Endothelial cell of umbilical vein (primary cell): ENCODE measurements at regions not wholly inside any gene's neighbourhood (a gene's known extent, or its start where the extent isn't known, plus 50 kb on each side); places are given as distances from the start of the nearest gene placed in this dataset.

Experiments used
- BruUV-seq: library from RNA; stranded (reverse); fragments of 400-500 nt; replicated peaks from 2 replicates; lab custom pipeline; 2021; lab: Mats Ljungman, UMichigan
- CTCF ChIA-PET: fragments of 300-600, 350-600 bp; sonication (Branson Sonifier 250); formaldehyde crosslinking; loops from one replicate; lab custom pipeline; 2021; ENCODE audit warnings: antibody characterized with exemption, inconsistent platforms; lab: Charles Lee
- POLR2A ChIA-PET: fragments of 300-600, 350-600 bp; sonication (Branson Sonifier 250); formaldehyde crosslinking; loops from one replicate; lab custom pipeline; 2021; ENCODE audit warnings: antibody characterized with exemption, inconsistent platforms; lab: Charles Lee
- DNase-seq: peaks from one replicate; pipeline ENCODE4 v3.0.0-alpha.2; 2011; ENCODE audit warnings: low read depth, low spot score
- FAIRE-seq: peaks from 2 replicates; lab custom pipeline; 2011; peaks lifted over from hg19 to GRCh38; lab: Jason Lieb, UNC
- H2AFZ ChIP-seq: 2 replicates; pipeline ENCODE4 v1.6.0; 2012; ENCODE audit warnings: low read depth, low read length, control low read depth, inconsistent platforms
- H3K27ac ChIP-seq: 2 replicates; pipeline ENCODE4 v1.5.1; 2011; ENCODE audit warnings: low read depth, mild to moderate bottlenecking, control low read depth, low read length, moderate library complexity; ENCODE audit not compliant: insufficient read depth
- H3K27me3 ChIP-seq, 2 experiments: 2 replicates each; pipeline versions ENCODE4 v1.6.0 to v1.6.1; 2011; ENCODE audit warnings: low read length in 2 of 2, mixed read lengths in 1 of 2; ENCODE audit not compliant: control insufficient read depth in 2 of 2, insufficient read depth in 2 of 2
- H3K36me3 ChIP-seq, 2 experiments: 2 replicates in 1 of 2; 3 replicates in 1 of 2; pipeline ENCODE4 v1.5.1; 2011; ENCODE audit warnings: low read length in 2 of 2, mild to moderate bottlenecking in 1 of 2, moderate library complexity in 1 of 2; ENCODE audit not compliant: control insufficient read depth in 2 of 2, insufficient read depth in 2 of 2; ENCODE audit errors: extremely low read depth in 1 of 2
- H3K4me1 ChIP-seq: 3 replicates; pipeline ENCODE4 v1.5.1; 2011; ENCODE audit warnings: mild to moderate bottlenecking, low read length; ENCODE audit not compliant: control insufficient read depth, insufficient read depth; ENCODE audit errors: extremely low read depth
- H3K4me2 ChIP-seq: 2 replicates; pipeline ENCODE4 v1.6.1; 2011; ENCODE audit warnings: low read length, control low read depth, mixed read lengths; ENCODE audit not compliant: insufficient read depth
- H3K4me3 ChIP-seq, 3 experiments: fragments of 200-600 bp in 1 of 3; sonication (generic), shearing (Covaris generic) in 1 of 3; replicated peaks in 1 of 3; 2 replicates each; pipeline ENCODE4 v1.5.1; 2011 to 2016; ENCODE audit warnings: control low read depth in 3 of 3, low read length in 3 of 3, mild to moderate bottlenecking in 2 of 3, inconsistent platforms in 1 of 3, low read depth in 1 of 3, moderate library complexity in 1 of 3; ENCODE audit not compliant: insufficient read depth in 1 of 3
- H3K79me2 ChIP-seq: 2 replicates; pipeline ENCODE4 v1.6.0; 2012; ENCODE audit warnings: low read length, inconsistent platforms; ENCODE audit not compliant: control insufficient read depth, insufficient read depth
- H3K9ac ChIP-seq: replicated peaks from 2 replicates; pipeline ENCODE3; 2011; ENCODE audit warnings: low read length, control low read depth; ENCODE audit not compliant: insufficient read depth; ENCODE audit errors: extremely low read depth
- H3K9me1 ChIP-seq: replicated peaks from 3 replicates; pipeline ENCODE4 v1.6.0; 2011; ENCODE audit warnings: mild to moderate bottlenecking, low read length; ENCODE audit not compliant: control insufficient read depth, insufficient read depth; ENCODE audit errors: extremely low read depth
- H3K9me3 ChIP-seq: replicated peaks from 2 replicates; pipeline ENCODE4 v1.5.1; 2012; ENCODE audit warnings: low read length, inconsistent platforms; ENCODE audit not compliant: control insufficient read depth, insufficient read depth
- H4K20me1 ChIP-seq: replicated peaks from 2 replicates; pipeline ENCODE3; 2011; ENCODE audit warnings: mild to moderate bottlenecking, low read length; ENCODE audit not compliant: control insufficient read depth, insufficient read depth; ENCODE audit errors: extremely low read depth
- EZH2 ChIP-seq: IDR thresholded peaks from 2 replicates; pipeline ENCODE4 v1.6.1; 2012; ENCODE audit warnings: borderline replicate concordance, low read depth, mild to moderate bottlenecking, moderate library complexity, low read length, inconsistent platforms; ENCODE audit not compliant: severe bottlenecking
- FOS ChIP-seq: IDR thresholded peaks from 2 replicates; pipeline ENCODE4 v1.6.1; 2011; ENCODE audit warnings: mild to moderate bottlenecking, low read length, moderate library complexity, borderline replicate concordance; ENCODE audit not compliant: insufficient read depth
- GATA2 ChIP-seq: IDR thresholded peaks from 2 replicates; pipeline ENCODE4 v1.7.0; 2011; ENCODE audit warnings: low read depth, mild to moderate bottlenecking, moderate library complexity, mixed read lengths, low read length; ENCODE audit not compliant: insufficient read length, insufficient read depth
- JUN ChIP-seq: IDR thresholded peaks from 2 replicates; pipeline ENCODE4 v1.6.1; 2011; ENCODE audit warnings: borderline replicate concordance, low read depth; ENCODE audit not compliant: insufficient read length, insufficient read depth
- MYC ChIP-seq: IDR thresholded peaks from one replicate; pipeline ENCODE4 v1.6.1; 2011; ENCODE audit warnings: mild to moderate bottlenecking, low read depth, low read length
- POLR2A ChIP-seq: IDR thresholded peaks from 2 replicates; pipeline ENCODE4 v1.6.1; 2012; ENCODE audit warnings: low read depth, mild to moderate bottlenecking, control low read depth, low read length
- POLR2AphosphoS5 ChIP-seq: IDR thresholded peaks from 2 replicates; pipeline ENCODE4 v1.6.1; 2012; ENCODE audit warnings: low read depth, mild to moderate bottlenecking, control low read depth, low read length, moderate library complexity; ENCODE audit not compliant: insufficient read depth
- dilution Hi-C: fragments of 300-500 bp; cut with MboI; formaldehyde crosslinking; loops from one replicate; pipeline ENCODE4 v1.15.0; 2019; ENCODE audit warnings: low sequenced_read_pairs; ENCODE audit not compliant: extremely low pct_ligation_motif_present
- intact Hi-C: fragments of 100-400 bp; cut with micrococcal nuclease; formaldehyde crosslinking; loops from one replicate; pipeline ENCODE4 v1.10.0; 2022
- TF ChIP-seq, protein P1 (sequence below): IDR thresholded peaks from 2 replicates; pipeline ENCODE4 v1.6.1; 2011; ENCODE audit not compliant: insufficient read depth, insufficient read length
- TF ChIP-seq, protein P2 (sequence below), 2 donors: IDR thresholded peaks; 1 replicate in 1 of 2; 2 replicates in 1 of 2; pipeline ENCODE4 v1.5.1; 2011; ENCODE audit warnings: low read length in 2 of 2, mild to moderate bottlenecking in 2 of 2, moderate library complexity in 2 of 2, control low read depth in 1 of 2, inconsistent platforms in 1 of 2, low read depth in 1 of 2; ENCODE audit not compliant: insufficient read depth in 1 of 2; ENCODE audit errors: extremely low read depth in 1 of 2

DNA sequence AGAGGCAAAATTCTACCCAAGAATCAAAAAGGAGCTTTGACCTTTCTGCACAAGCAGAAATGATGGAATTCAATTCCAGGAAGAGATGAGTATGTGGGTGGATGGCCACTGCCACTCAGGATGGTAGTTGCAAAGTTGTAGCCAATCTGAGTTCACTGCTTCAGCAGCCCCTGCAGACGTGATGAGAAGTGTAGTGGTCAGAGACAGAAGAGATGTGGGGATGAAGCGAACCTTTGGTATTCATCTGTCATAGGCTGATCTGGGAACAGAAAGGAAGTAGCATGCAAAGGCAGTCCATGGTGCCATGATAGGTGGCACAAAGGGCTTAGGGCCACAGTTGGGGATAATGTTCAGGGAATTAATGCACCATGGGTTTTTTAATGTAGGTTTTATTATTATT lies 81.1 kb upstream of the PGBD5 start:
- BruUV-seq, result no TSS peak
- no peak overlapping the region for H3K4me3 ChIP-seq
- no peaks in the 10 kb centered on the region for H3K36me3 ChIP-seq
- dilution Hi-C loops, result no loop called here
- no peaks in the 10 kb centered on the region for H3K79me2 ChIP-seq
- no peak overlapping the region for H3K4me2 ChIP-seq
- intact Hi-C loops, result no loop called here
- TF ChIP-seq POLR2AphosphoS5, result no peak
- TF ChIP-seq EZH2, result no peak
- no peak for TF ChIP-seq FOS
- TF ChIP-seq, protein P1, sequence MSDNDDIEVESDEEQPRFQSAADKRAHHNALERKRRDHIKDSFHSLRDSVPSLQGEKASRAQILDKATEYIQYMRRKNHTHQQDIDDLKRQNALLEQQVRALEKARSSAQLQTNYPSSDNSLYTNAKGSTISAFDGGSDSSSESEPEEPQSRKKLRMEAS, result no peak
- TF ChIP-seq JUN, result no peak
- TF ChIP-seq MYC, result no peak
- no peak for TF ChIP-seq POLR2A
- TF ChIP-seq, protein P2, sequence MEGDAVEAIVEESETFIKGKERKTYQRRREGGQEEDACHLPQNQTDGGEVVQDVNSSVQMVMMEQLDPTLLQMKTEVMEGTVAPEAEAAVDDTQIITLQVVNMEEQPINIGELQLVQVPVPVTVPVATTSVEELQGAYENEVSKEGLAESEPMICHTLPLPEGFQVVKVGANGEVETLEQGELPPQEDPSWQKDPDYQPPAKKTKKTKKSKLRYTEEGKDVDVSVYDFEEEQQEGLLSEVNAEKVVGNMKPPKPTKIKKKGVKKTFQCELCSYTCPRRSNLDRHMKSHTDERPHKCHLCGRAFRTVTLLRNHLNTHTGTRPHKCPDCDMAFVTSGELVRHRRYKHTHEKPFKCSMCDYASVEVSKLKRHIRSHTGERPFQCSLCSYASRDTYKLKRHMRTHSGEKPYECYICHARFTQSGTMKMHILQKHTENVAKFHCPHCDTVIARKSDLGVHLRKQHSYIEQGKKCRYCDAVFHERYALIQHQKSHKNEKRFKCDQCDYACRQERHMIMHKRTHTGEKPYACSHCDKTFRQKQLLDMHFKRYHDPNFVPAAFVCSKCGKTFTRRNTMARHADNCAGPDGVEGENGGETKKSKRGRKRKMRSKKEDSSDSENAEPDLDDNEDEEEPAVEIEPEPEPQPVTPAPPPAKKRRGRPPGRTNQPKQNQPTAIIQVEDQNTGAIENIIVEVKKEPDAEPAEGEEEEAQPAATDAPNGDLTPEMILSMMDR (IDR thresholded peaks at IDR 0.05; ENCODE audit: extremely low read depth in 1 of 2, insufficient read depth in 1 of 2, low read depth in 1 of 2, low read length in 2 of 2), result no peak
- no peak for TF ChIP-seq GATA2
- no peaks in the 10 kb centered on the region for H3K9me1 ChIP-seq
- H3K27ac ChIP-seq, result no peak overlapping the region
- no peak for DNase-seq
- ChIA-PET POLR2A (no interaction called here), CTCF (no interaction called here)
- H3K9me3 ChIP-seq, result no peaks in the 10 kb centered on the region
- no peaks in the 10 kb centered on the region for H4K20me1 ChIP-seq
- FAIRE-seq, result no peak
- H3K27me3 ChIP-seq, result no peaks in the 10 kb centered on the region
- no peak overlapping the region for H2AFZ ChIP-seq
- H3K9ac ChIP-seq, result no peak overlapping the region
- H3K4me1 ChIP-seq, result no peaks in the 10 kb centered on the region
